Gastroesophageal sphincter (tissue), 2 donors: ENCODE measurements at regions not wholly inside any gene's neighbourhood (a gene's known extent, or its start where the extent isn't known, plus 50 kb on each side); places are given as distances from the start of the nearest gene placed in this dataset.

Experiments
- EP300 ChIP-seq: sonication (generic); formaldehyde crosslinking; IDR thresholded peaks from one replicate; pipeline ENCODE4 v1.6.1; 2017; ENCODE audit warnings: antibody characterized with exemption, mild to moderate bottlenecking
- POLR2AphosphoS5 ChIP-seq: sonication (generic); formaldehyde crosslinking; IDR thresholded peaks from one replicate; pipeline ENCODE4 v1.6.1; 2017; ENCODE audit warnings: antibody characterized with exemption

- TF ChIP-seq POLR2AphosphoS5 (no peak), EP300 (no peak)
Observed at GRCh38 chr7:52088008-52088901, 771.6 kb upstream of the COBL start.
